SK-N-SH (cell line): ENCODE measurements at regions not wholly inside any gene's neighbourhood (a gene's known extent, or its start where the extent isn't known, plus 50 kb on each side); places are given as distances from the start of the nearest gene placed in this dataset.

Source experiments
- CTCF ChIA-PET: fragments of 300-600, 350-600 bp; formaldehyde crosslinking; extraction: SDS; loops from one replicate; lab custom pipeline; 2021; lab: Yijun Ruan, JAX
- POLR2A ChIA-PET: fragments of 350-600 bp; sonication (Branson Sonifier 250); formaldehyde crosslinking; extraction: SDS; loops from one replicate; lab custom pipeline; 2020; ENCODE audit warnings: antibody characterized with exemption, inconsistent platforms; lab: Yijun Ruan, JAX
- DNase-seq: peaks from one replicate; pipeline ENCODE4 v3.0.0; 2012
- H2AFZ ChIP-seq: fragments of 200-600 bp; sonication (generic); 2 replicates; pipeline ENCODE4 v1.8.1; 2016; ENCODE audit warnings: antibody characterized with exemption, mild to moderate bottlenecking, low read depth
- H3F3A ChIP-seq: fragments of 200-600 bp; sonication (generic); replicated peaks from 2 replicates; pipeline ENCODE3; 2016; ENCODE audit warnings: antibody characterized with exemption, mild to moderate bottlenecking; ENCODE audit not compliant: insufficient read depth
- H3K27ac ChIP-seq, 2 experiments: fragments of 200-500 bp in 1 of 2; fragments of 200-600 bp in 1 of 2; sonication (Bioruptor generic) in 1 of 2; sonication (generic), shearing (Covaris generic) in 1 of 2; 2 replicates each; pipeline versions ENCODE4 v1.5.1 to v1.6.1; 2014 to 2016; ENCODE audit warnings: low read depth in 2 of 2, inconsistent platforms in 1 of 2, low read length in 1 of 2, mild to moderate bottlenecking in 1 of 2, mixed read lengths in 1 of 2
- H3K27me3 ChIP-seq: fragments of 200-600 bp; sonication (generic), shearing (Covaris generic); 2 replicates; pipeline ENCODE4 v1.6.1; 2016; ENCODE audit warnings: mixed run types; ENCODE audit not compliant: insufficient read depth
- H3K36me3 ChIP-seq, 2 experiments: fragments of 200-500 bp in 1 of 2; fragments of 200-600 bp in 1 of 2; sonication (Bioruptor generic) in 1 of 2; sonication (generic) in 1 of 2; replicated peaks in 1 of 2; 2 replicates each; pipeline versions ENCODE3 to v1.5.1; 2014 to 2016; ENCODE audit warnings: low read length in 1 of 2, mild to moderate bottlenecking in 1 of 2; ENCODE audit not compliant: insufficient read depth in 2 of 2, control insufficient read depth in 1 of 2
- H3K4me1 ChIP-seq, 2 experiments: fragments of 200-500 bp in 1 of 2; fragments of 200-600 bp in 1 of 2; sonication (Bioruptor generic) in 1 of 2; sonication (generic), shearing (Covaris generic) in 1 of 2; 2 replicates each; pipeline versions ENCODE4 v1.5.1 to v1.6.1; 2014 to 2016; ENCODE audit warnings: low read depth in 1 of 2, low read length in 1 of 2, mixed run types in 1 of 2; ENCODE audit not compliant: insufficient read depth in 2 of 2, control insufficient read depth in 1 of 2
- H3K4me2 ChIP-seq: fragments of 200-600 bp; sonication (generic), shearing (Covaris generic); 2 replicates; pipeline ENCODE4 v1.6.1; 2017; ENCODE audit warnings: mixed run types
- H3K4me3 ChIP-seq, 2 experiments: fragments of 200-500 bp in 1 of 2; fragments of 200-600 bp in 1 of 2; sonication (Bioruptor generic) in 1 of 2; sonication (generic), shearing (Covaris generic) in 1 of 2; 2 replicates each; pipeline versions ENCODE4 v1.5.1 to v1.8.1; 2014 to 2016; ENCODE audit warnings: low read depth in 2 of 2, inconsistent platforms in 1 of 2, low read length in 1 of 2, mild to moderate bottlenecking in 1 of 2, mixed read lengths in 1 of 2, moderate library complexity in 1 of 2
- H3K79me2 ChIP-seq: fragments of 200-600 bp; sonication (generic); 2 replicates; pipeline ENCODE4 v1.8.1; 2017; ENCODE audit warnings: mild to moderate bottlenecking; ENCODE audit not compliant: insufficient read depth
- H3K9ac ChIP-seq: fragments of 200-600 bp; sonication (generic); 2 replicates; pipeline ENCODE4 v1.6.1; 2017; ENCODE audit warnings: mixed run types
- H3K9me2 ChIP-seq: fragments of 200-600 bp; sonication (generic); 2 replicates; pipeline ENCODE4 v1.6.1; 2017; ENCODE audit warnings: mixed run types
- H3K9me3 ChIP-seq: fragments of 200-600 bp; sonication (generic); 2 replicates; pipeline ENCODE4 v1.6.1; 2017; ENCODE audit warnings: mixed run types, mild to moderate bottlenecking, moderate library complexity
- H4K20me1 ChIP-seq: fragments of 200-600 bp; sonication (generic); 2 replicates; pipeline ENCODE4 v1.6.1; 2017; ENCODE audit warnings: mild to moderate bottlenecking, mixed run types; ENCODE audit not compliant: insufficient read depth
- ELF1 ChIP-seq: IDR thresholded peaks from 2 replicates; pipeline ENCODE4 v1.4.0; 2012
- EP300 ChIP-seq, 2 experiments: IDR thresholded peaks; 2 replicates each; pipeline versions ENCODE4 v1.4.0 to v1.6.1; 2012; ENCODE audit warnings: borderline replicate concordance in 1 of 2, low read depth in 1 of 2, low read length in 1 of 2
- EZH2phosphoT487 ChIP-seq: fragments of 200-600 bp; sonication (generic); IDR thresholded peaks from 2 replicates; pipeline ENCODE4 v1.6.1; 2017; ENCODE audit warnings: low read depth, mixed run types, mild to moderate bottlenecking, antibody characterized with exemption, moderate library complexity, borderline replicate concordance
- GABPA ChIP-seq: IDR thresholded peaks from 2 replicates; pipeline ENCODE4 v1.4.0; 2012; ENCODE audit warnings: low read depth, mild to moderate bottlenecking
- MEF2A ChIP-seq: IDR thresholded peaks from 2 replicates; pipeline ENCODE4 v1.4.0; 2012; ENCODE audit warnings: low read depth, borderline replicate concordance
- MXI1 ChIP-seq: IDR thresholded peaks from 2 replicates; pipeline ENCODE4 v1.6.1; 2012; ENCODE audit warnings: mild to moderate bottlenecking, low read depth, low read length, improper control_type of control experiment
- NRF1 ChIP-seq: IDR thresholded peaks from 2 replicates; pipeline ENCODE4 v1.6.1; 2012; ENCODE audit warnings: low read depth, mild to moderate bottlenecking, low read length
- RAD21 ChIP-seq: IDR thresholded peaks from 2 replicates; pipeline ENCODE4 v1.6.1; 2012; ENCODE audit warnings: mild to moderate bottlenecking, low read length
- RCOR1 ChIP-seq: fragments of 150-350 bp; IDR thresholded peaks from 2 replicates; pipeline ENCODE4 v1.6.1; 2017; ENCODE audit warnings: antibody characterized with exemption, low read length
- RFX5 ChIP-seq: IDR thresholded peaks from 2 replicates; pipeline ENCODE4 v1.6.1; 2012; ENCODE audit warnings: mild to moderate bottlenecking, improper control_type of control experiment, low read length
- SIN3A ChIP-seq: IDR thresholded peaks from 2 replicates; pipeline ENCODE4 v1.6.1; 2012; ENCODE audit warnings: low read depth, mild to moderate bottlenecking, low read length, moderate library complexity, borderline replicate concordance
- TAF1 ChIP-seq: IDR thresholded peaks from 2 replicates; pipeline ENCODE4 v1.6.1; 2012; ENCODE audit warnings: low read depth, mild to moderate bottlenecking, low read length, moderate library complexity, borderline replicate concordance
- YY1 ChIP-seq: IDR thresholded peaks from 2 replicates; pipeline ENCODE4 v1.4.0; 2012; ENCODE audit warnings: low read depth, mild to moderate bottlenecking
- WGBS: methylation state at CpG from one replicate; pipeline ENCODE4 v1.1.6; 2017; ENCODE audit warnings: low lambda C conversion rate; 5-methylcytosine and 5-hydroxymethylcytosine counted together
- TF ChIP-seq, protein P1 (sequence below): IDR thresholded peaks from 2 replicates; pipeline ENCODE4 v1.4.0; 2012; ENCODE audit warnings: low read depth
- TF ChIP-seq, protein P2 (sequence below): IDR thresholded peaks from 2 replicates; pipeline ENCODE4; 2012
- TF ChIP-seq, protein P3 (sequence below): IDR thresholded peaks from 2 replicates; pipeline ENCODE4 v1.4.0; 2012; ENCODE audit warnings: low read depth, borderline replicate concordance
- TF ChIP-seq, protein P4 (sequence below): fragments of 200-600 bp; sonication (generic); IDR thresholded peaks from 2 replicates; pipeline ENCODE4 v1.6.1; 2017; ENCODE audit warnings: antibody characterized with exemption, mild to moderate bottlenecking, moderate library complexity

DNA sequence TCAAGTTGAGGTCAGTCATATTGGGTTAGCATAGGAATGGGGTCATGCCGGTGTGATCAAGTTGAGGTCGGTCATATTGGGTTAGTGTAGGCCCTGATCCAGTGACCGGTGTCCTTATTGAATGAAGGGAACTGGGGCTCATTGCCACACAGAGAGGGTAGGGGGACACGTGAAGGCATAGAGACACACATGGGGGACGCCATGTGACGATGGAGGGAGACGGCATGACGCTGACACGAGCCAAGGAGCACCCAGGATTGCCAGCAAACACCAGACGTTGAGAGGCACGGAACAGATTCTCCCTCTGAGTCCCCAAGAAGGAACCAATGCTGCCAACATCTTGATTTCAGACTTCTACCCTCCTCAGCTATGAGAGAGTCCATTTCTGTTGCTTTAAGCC, 136.9 kb upstream of the ZBTB40 start:
- Histone ChIP-seq H3K9ac (no peak overlapping the region), H3K9me2 (no peaks in the 10 kb centered on the region), H3K27ac (no peak overlapping the region), H3K4me1 (peaks cover 0 to 42% of the 10 kb centered on the region in 2 experiments; a peak in 2 of 4 replicates), H3K4me3 (no peak overlapping the region), H3K36me3 (no peaks in the 10 kb centered on the region), H3K4me2 (no peak overlapping the region), H3K27me3 (no peaks in the 10 kb centered on the region; the same call in 1 of the 2 replicates), H3F3A (no peaks in the 10 kb centered on the region), H2AFZ (no peak overlapping the region), H3K9me3 (no peaks in the 10 kb centered on the region), H3K79me2 (no peaks in the 10 kb centered on the region), H4K20me1 (no peaks in the 10 kb centered on the region)
- POLR2A ChIA-PET = no interaction called here
- CTCF ChIA-PET = interaction anchor here (0.9 to 2.5 kb wide), 3 partner anchors 102 to 213 kb away, joined by 3 to 15 read pairs (median 3); no protein-coding TSS in a partner anchor
- 61% methylated on average over 9 of the region's 11 CpGs for WGBS
- DNase-seq = no peak
- TF ChIP-seq, protein P1, sequence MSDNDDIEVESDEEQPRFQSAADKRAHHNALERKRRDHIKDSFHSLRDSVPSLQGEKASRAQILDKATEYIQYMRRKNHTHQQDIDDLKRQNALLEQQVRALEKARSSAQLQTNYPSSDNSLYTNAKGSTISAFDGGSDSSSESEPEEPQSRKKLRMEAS = no peak
- TF ChIP-seq SIN3A = no peak
- TF ChIP-seq RCOR1 = no peak
- TF ChIP-seq MXI1 = no peak
- no peak for TF ChIP-seq ELF1
- TF ChIP-seq NRF1 = no peak
- TF ChIP-seq, protein P2, sequence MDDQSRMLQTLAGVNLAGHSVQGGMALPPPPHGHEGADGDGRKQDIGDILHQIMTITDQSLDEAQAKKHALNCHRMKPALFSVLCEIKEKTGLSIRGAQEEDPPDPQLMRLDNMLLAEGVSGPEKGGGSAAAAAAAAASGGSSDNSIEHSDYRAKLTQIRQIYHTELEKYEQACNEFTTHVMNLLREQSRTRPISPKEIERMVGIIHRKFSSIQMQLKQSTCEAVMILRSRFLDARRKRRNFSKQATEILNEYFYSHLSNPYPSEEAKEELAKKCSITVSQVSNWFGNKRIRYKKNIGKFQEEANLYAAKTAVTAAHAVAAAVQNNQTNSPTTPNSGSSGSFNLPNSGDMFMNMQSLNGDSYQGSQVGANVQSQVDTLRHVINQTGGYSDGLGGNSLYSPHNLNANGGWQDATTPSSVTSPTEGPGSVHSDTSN = no peak
- TF ChIP-seq TAF1 = no peak

DNA sequence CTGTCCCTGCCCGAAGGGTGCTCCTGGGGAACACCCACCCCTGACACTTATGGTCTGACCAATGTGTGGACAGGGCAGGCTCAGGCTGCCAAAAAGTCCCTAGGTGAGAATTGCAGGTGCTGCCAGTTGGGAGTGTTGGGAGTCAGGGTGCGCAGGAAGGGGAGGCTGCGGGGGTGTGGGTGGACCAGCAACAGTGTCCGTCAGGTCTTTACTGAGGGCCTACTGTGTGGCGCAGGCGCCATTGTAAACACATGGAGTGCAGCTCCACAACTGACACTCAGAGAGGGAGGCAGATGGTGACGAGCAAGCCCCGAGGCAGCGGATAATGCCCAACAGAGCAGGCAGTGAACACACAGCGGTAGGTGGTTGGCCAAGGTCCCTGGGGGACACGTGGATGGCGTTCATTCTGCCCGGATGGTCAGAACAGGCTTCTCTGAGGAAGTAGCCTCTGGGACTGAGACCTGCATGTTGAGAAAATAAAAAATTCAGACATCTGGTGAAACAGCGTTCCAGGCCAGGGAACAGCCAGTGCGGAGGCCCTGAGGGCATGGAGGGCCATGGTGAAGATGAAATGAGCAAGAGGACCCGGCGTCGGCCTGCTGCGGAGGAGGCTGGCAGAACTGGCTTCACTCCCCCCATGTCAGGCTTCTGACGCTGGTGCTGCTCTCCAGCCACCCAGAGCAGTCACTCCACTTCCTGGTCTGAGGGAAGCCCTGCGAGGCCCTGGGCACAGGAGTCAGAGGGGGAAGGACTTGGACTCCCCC, 136.2 kb upstream of the ZBTB40 start:
- Histone ChIP-seq H3K9ac (no peak overlapping the region), H3K9me3 (no peaks in the 10 kb centered on the region), H3K9me2 (no peaks in the 10 kb centered on the region), H3K36me3 (no peaks in the 10 kb centered on the region), H3F3A (no peaks in the 10 kb centered on the region), H3K27me3 (no peaks in the 10 kb centered on the region; the same call in 1 of the 2 replicates), H3K4me1 (peaks cover 0 to 45% of the 10 kb centered on the region in 2 experiments; a peak in 2 of 4 replicates), H3K4me2 (no peak overlapping the region), H2AFZ (no peak overlapping the region), H3K27ac (peak overlapping the region in 1 of 2 experiments; percentile 64; a peak in 2 of 4 replicates), H4K20me1 (no peaks in the 10 kb centered on the region), H3K79me2 (no peaks in the 10 kb centered on the region), H3K4me3 (no peak overlapping the region)
- 62% methylated on average over 15 of the region's 21 CpGs for WGBS
- POLR2A ChIA-PET = no interaction called here
- CTCF ChIA-PET = interaction anchor here (0.9 to 1.2 kb wide), 2 partner anchors 210 to 212 kb away, joined by 3 read pairs; no protein-coding TSS in a partner anchor
- peak; percentile 56 for DNase-seq
- no peak for TF ChIP-seq GABPA
- TF ChIP-seq, protein P2 = no peak
- peak in 1 of 2 experiments; percentile 35; a peak in 1 of 4 replicates for TF ChIP-seq EP300 (IDR thresholded peaks at IDR 0.05; ENCODE audit: borderline replicate concordance in 1 of 2, low read depth in 1 of 2, low read length in 1 of 2)
- TF ChIP-seq YY1 = no peak
- TF ChIP-seq RAD21 = no peak; the same call in 1 of the 2 replicates
- no peak for TF ChIP-seq RFX5
- peak; percentile 16; the same call in 1 of the 2 replicates for TF ChIP-seq MXI1
- TF ChIP-seq SIN3A = no peak
- no peak for TF ChIP-seq EZH2phosphoT487
- TF ChIP-seq NRF1 = no peak
- no peak for TF ChIP-seq MEF2A
- TF ChIP-seq RCOR1 = peak; percentile 54; the same call in 1 of the 2 replicates
- TF ChIP-seq, protein P3, sequence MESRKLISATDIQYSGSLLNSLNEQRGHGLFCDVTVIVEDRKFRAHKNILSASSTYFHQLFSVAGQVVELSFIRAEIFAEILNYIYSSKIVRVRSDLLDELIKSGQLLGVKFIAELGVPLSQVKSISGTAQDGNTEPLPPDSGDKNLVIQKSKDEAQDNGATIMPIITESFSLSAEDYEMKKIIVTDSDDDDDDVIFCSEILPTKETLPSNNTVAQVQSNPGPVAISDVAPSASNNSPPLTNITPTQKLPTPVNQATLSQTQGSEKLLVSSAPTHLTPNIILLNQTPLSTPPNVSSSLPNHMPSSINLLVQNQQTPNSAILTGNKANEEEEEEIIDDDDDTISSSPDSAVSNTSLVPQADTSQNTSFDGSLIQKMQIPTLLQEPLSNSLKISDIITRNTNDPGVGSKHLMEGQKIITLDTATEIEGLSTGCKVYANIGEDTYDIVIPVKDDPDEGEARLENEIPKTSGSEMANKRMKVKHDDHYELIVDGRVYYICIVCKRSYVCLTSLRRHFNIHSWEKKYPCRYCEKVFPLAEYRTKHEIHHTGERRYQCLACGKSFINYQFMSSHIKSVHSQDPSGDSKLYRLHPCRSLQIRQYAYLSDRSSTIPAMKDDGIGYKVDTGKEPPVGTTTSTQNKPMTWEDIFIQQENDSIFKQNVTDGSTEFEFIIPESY = no peak
- TF ChIP-seq, protein P4, sequence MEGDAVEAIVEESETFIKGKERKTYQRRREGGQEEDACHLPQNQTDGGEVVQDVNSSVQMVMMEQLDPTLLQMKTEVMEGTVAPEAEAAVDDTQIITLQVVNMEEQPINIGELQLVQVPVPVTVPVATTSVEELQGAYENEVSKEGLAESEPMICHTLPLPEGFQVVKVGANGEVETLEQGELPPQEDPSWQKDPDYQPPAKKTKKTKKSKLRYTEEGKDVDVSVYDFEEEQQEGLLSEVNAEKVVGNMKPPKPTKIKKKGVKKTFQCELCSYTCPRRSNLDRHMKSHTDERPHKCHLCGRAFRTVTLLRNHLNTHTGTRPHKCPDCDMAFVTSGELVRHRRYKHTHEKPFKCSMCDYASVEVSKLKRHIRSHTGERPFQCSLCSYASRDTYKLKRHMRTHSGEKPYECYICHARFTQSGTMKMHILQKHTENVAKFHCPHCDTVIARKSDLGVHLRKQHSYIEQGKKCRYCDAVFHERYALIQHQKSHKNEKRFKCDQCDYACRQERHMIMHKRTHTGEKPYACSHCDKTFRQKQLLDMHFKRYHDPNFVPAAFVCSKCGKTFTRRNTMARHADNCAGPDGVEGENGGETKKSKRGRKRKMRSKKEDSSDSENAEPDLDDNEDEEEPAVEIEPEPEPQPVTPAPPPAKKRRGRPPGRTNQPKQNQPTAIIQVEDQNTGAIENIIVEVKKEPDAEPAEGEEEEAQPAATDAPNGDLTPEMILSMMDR = no peak
